Gastroesophageal sphincter (tissue), 3 donors: ENCODE measurements at regions not wholly inside any gene's neighbourhood (a gene's known extent, or its start where the extent isn't known, plus 50 kb on each side); places are given as distances from the start of the nearest gene placed in this dataset.

Source experiments
- CTCF ChIP-seq, 4 experiments: fragments of 200-600 bp in 2 of 4; fragments of 450-650 bp in 2 of 4; sonication (generic) in 1 of 4; IDR thresholded peaks; one replicate each; pipeline ENCODE4 v1.5.1; 2017 to 2019; ENCODE audit warnings: antibody characterized with exemption in 4 of 4, mild to moderate bottlenecking in 2 of 4, moderate library complexity in 2 of 4
- POLR2A ChIP-seq, 2 donors: fragments of 450-650 bp; IDR thresholded peaks; one replicate each; pipeline ENCODE4 v1.6.1; 2017; ENCODE audit warnings: antibody characterized with exemption in 2 of 2, mild to moderate bottlenecking in 2 of 2, moderate library complexity in 1 of 2
- POLR2AphosphoS5 ChIP-seq: sonication (generic); formaldehyde crosslinking; IDR thresholded peaks from one replicate; pipeline ENCODE4 v1.6.1; 2017; ENCODE audit warnings: antibody characterized with exemption

GRCh38 chr18:2348003-2348402 lies 223.3 kb downstream of the METTL4 start:
- no peak for TF ChIP-seq POLR2AphosphoS5
- no peak for TF ChIP-seq POLR2A (IDR thresholded peaks at IDR 0.05)
- TF ChIP-seq CTCF (IDR thresholded peaks at IDR 0.05), result no peak
